HEK293T (cell line): ENCODE measurements at regions not wholly inside any gene's neighbourhood (a gene's known extent, or its start where the extent isn't known, plus 50 kb on each side); places are given as distances from the start of the nearest gene placed in this dataset.

Experiments
- FOXA1 ChIP-seq: fragments of 450-650 bp; IDR thresholded peaks from 2 replicates; pipeline ENCODE4 v1.6.1; 2016; ENCODE audit warnings: mild to moderate bottlenecking
- FOXK2 ChIP-seq: fragments of 450-650 bp; IDR thresholded peaks from 2 replicates; pipeline ENCODE4 v1.6.1; 2016; ENCODE audit warnings: mild to moderate bottlenecking
- FOXM1 ChIP-seq: fragments of 450-650 bp; IDR thresholded peaks from 2 replicates; pipeline ENCODE4 v1.6.1; 2017; ENCODE audit warnings: mild to moderate bottlenecking, borderline replicate concordance

DNA sequence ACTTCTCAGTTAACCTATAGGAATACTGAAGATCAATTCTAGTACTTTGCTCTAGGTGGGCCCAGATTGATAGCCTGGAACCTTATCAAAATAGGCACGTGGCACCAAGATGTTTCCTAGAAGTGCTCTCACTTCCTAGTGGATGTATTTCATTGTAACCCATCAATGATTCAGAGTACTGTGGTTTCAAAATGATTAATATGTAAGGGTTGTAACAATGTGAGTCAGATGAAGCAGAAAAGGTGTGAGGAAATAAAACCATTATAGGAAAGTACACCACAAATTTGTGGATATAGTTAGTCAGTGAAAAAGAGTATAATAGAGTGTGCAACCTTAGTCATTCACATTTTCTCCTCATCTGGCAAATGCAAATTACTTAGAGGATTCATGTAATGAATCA, 177.3 kb upstream of the FST start:
- TF ChIP-seq FOXK2 (no peak), FOXM1 (no peak), FOXA1 (no peak)
